OCI-LY3 (cell line): ENCODE measurements at regions not wholly inside any gene's neighbourhood (a gene's known extent, or its start where the extent isn't known, plus 50 kb on each side); places are given as distances from the start of the nearest gene placed in this dataset.

Experiments used
- EZH2phosphoT487 ChIP-seq: fragments of 200-600 bp; shearing (Covaris generic); IDR thresholded peaks from 2 replicates; pipeline ENCODE4 v1.6.1; 2018; ENCODE audit warnings: antibody characterized with exemption, mixed run types, low read depth
- TF ChIP-seq, protein P1 (sequence below): fragments of 200-600, 300-600 bp; sonication (generic); IDR thresholded peaks from 2 replicates; pipeline ENCODE4 v1.5.1; 2014; ENCODE audit warnings: antibody characterized with exemption, low read length, low read depth

DNA sequence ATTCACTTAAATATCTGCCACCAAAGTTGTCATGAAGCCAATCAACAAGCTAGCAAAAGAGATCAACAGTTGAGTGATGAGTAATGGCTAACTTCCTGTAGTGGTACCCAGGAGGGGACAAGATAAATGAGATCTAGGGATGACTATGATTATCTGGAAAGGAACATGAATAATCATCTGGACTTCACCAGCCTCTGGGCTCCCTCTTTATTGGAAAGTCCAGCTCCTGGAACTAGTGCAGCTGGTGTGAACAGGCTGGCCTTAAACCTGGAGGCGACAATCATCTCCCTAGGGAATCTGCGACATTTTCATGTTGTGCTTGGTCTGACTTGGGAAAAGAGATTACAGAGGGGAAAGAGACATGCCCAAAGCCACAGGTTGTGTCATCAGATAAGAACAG, 518.6 kb downstream of the GRIN2A start:
- TF ChIP-seq, protein P1, sequence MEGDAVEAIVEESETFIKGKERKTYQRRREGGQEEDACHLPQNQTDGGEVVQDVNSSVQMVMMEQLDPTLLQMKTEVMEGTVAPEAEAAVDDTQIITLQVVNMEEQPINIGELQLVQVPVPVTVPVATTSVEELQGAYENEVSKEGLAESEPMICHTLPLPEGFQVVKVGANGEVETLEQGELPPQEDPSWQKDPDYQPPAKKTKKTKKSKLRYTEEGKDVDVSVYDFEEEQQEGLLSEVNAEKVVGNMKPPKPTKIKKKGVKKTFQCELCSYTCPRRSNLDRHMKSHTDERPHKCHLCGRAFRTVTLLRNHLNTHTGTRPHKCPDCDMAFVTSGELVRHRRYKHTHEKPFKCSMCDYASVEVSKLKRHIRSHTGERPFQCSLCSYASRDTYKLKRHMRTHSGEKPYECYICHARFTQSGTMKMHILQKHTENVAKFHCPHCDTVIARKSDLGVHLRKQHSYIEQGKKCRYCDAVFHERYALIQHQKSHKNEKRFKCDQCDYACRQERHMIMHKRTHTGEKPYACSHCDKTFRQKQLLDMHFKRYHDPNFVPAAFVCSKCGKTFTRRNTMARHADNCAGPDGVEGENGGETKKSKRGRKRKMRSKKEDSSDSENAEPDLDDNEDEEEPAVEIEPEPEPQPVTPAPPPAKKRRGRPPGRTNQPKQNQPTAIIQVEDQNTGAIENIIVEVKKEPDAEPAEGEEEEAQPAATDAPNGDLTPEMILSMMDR, result no peak
- no peak for TF ChIP-seq EZH2phosphoT487
